ENCODE measurements at regions not wholly inside any gene's neighbourhood (a gene's known extent, or its start where the extent isn't known, plus 50 kb on each side); places are given as distances from the start of the nearest gene placed in this dataset.
A peak's percentile ranks its signal among the peaks of the same experiment; 100 is the strongest.

GRCh38 chr4:81527115-81527514 is 55.4 kb upstream of the RASGEF1B start:
- ATAC-seq = no peak

DNA sequence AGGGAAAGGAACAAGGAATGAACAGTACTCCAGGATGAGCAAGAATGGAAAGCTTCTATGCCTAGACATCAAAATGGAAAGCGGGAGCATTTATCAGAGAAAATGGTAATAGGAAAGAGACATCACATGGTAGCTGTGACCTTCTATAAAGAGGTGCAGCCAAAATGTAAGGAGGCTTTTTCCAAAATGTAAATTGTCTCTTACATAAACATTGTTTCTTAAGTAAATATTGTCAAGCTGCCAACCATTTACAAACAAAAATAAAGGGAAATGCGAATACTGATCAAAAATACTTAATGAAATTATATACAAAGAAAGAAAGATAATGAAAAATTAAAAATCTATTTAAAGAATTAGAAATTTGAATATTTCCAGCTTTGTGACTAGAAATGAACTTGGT is 55.0 kb upstream of the RASGEF1B start:
- ATAC-seq = no peak

- ATAC-seq = peak in 1 of 2 donors; percentile 24
These were observed 52.1 kb upstream of the RASGEF1B start for GRCh38 chr4:81523672-81524327.

GRCh38 chr4:81522711-81523110 is 51.0 kb upstream of the RASGEF1B start:
- no peak for ATAC-seq

DNA sequence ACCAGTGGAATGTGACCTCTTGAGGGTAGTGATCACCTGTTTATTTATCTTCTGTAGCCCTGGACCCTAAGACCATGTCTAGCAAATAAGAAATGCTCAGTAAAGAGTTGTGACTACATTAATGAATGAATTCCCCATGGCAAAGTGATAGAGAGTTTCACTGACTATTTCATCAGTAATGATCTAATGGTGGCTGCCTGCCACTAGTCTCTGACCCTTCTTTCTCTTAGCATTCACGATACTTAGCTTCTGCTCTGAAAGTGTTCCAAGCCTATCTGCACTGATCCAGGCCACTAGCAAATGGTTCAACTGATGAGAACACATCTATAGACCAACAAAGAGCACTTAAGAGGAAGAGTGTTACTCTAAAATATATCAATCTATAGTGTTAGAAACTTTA is 50.0 kb upstream of the RASGEF1B start:
- no peak for ATAC-seq
